PFSK-1 (cell line): ENCODE measurements at regions not wholly inside any gene's neighbourhood (a gene's known extent, or its start where the extent isn't known, plus 50 kb on each side); places are given as distances from the start of the nearest gene placed in this dataset.

Experiments
- FOXP2 ChIP-seq: optimal IDR thresholded peaks from 2 replicates; pipeline ENCODE3; 2011; ENCODE audit warnings: borderline replicate concordance, control low read depth, inconsistent platforms; ENCODE audit not compliant: insufficient read depth; ENCODE audit errors: extremely low read length, extremely low read depth
- POLR2AphosphoS5 ChIP-seq: IDR thresholded peaks from 2 replicates; pipeline ENCODE4 v1.6.1; 2012; ENCODE audit warnings: low read depth, mild to moderate bottlenecking, control low read depth, low read length, moderate library complexity
- REST ChIP-seq, 2 experiments: IDR thresholded peaks; 2 replicates each; pipeline versions ENCODE4 v1.6.1 to v1.8.0; 2011 to 2012; ENCODE audit warnings: low read depth in 2 of 2, low read length in 2 of 2, control low read depth in 1 of 2, inconsistent platforms in 1 of 2, mild to moderate bottlenecking in 1 of 2, moderate library complexity in 1 of 2; ENCODE audit not compliant: insufficient read depth in 1 of 2
- SIN3A ChIP-seq: IDR thresholded peaks from 2 replicates; pipeline ENCODE4 v1.6.1; 2012; ENCODE audit warnings: mild to moderate bottlenecking, low read length, moderate library complexity, borderline replicate concordance; ENCODE audit not compliant: insufficient read depth
- TAF1 ChIP-seq: IDR thresholded peaks from 2 replicates; pipeline ENCODE4 v1.6.1; 2012; ENCODE audit warnings: low read length, control low read depth, borderline replicate concordance; ENCODE audit not compliant: insufficient read depth

DNA sequence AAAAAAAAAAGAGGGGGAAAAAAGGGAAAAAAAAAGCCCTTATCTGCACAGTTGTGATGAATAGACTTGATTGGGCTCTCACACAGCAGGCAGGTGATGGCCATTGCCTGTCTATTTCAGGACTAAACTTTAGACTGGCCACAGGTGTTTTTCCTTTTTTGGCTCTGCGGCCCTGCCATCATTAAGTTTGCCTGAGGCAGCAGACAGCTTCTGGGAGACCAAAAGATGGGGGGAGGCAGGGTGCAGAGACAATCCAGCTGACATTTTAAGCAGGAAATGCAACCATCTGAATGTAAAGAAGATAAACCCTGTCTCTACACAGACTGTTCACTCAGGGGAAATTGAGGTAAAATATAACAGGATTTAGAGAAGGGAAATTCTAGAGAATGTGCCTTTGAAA lies 295.0 kb upstream of the KCNH8 start:
- TF ChIP-seq TAF1 (no peak), SIN3A (no peak), POLR2AphosphoS5 (no peak), REST (IDR thresholded peaks at IDR 0.05; ENCODE audit: insufficient read depth in 1 of 2, low read depth in 2 of 2, low read length in 2 of 2) (no peak), FOXP2 (no peak)
